ENCODE measurements at regions not wholly inside any gene's neighbourhood (a gene's known extent, or its start where the extent isn't known, plus 50 kb on each side); places are given as distances from the start of the nearest gene placed in this dataset.

GRCh38 chr6:1057490-1058135, 254.3 kb upstream of the FOXQ1 start:
- Histone ChIP-seq H3K27me3 (replicated peaks in 1 of 2; ENCODE audit: control insufficient read depth in 2 of 2, insufficient read depth in 2 of 2, low read length in 1 of 2) (peaks cover 0 to 3% of the 10 kb centered on the region in 2 experiments; a peak in 1 of 4 replicates), H3K9ac (ENCODE audit: control insufficient read depth, insufficient read depth, low read length) (no peak overlapping the region), H4K20me1 (ENCODE audit: control insufficient read depth, insufficient read depth) (no peaks in the 10 kb centered on the region), H3K36me3 (ENCODE audit: control insufficient read depth in 2 of 2, insufficient read depth in 2 of 2, low read length in 1 of 2) (no peaks in the 10 kb centered on the region), H3K4me1 (ENCODE audit: control insufficient read depth, insufficient read depth, low read length) (no peaks in the 10 kb centered on the region), H3K27ac (ENCODE audit: control insufficient read depth, insufficient read depth) (no peak overlapping the region), H3K79me2 (ENCODE audit: control insufficient read depth, insufficient read depth, low read length) (no peaks in the 10 kb centered on the region), H2AFZ (ENCODE audit: control insufficient read depth, low read depth, low read length) (no peak overlapping the region), H3K4me2 (ENCODE audit: control insufficient read depth, insufficient read depth) (no peak overlapping the region), H3K4me3 (no peak overlapping the region), H3K9me3 (replicated peaks; ENCODE audit: control insufficient read depth, insufficient read depth, low read length) (no peaks in the 10 kb centered on the region; the same call in 2 of the 3 replicates)
- FAIRE-seq = no peak
- RAD21 ChIA-PET (ENCODE audit: unreplicated experiment) = no interaction called here
- in situ Hi-C loops (cut with MboI) (no loop called here), intact Hi-C loops (cut with micrococcal nuclease; ENCODE audit: unreplicated experiment) (no loop called here)
- SMC1A ChIA-PET (ENCODE audit: uncharacterized antibody, unreplicated experiment) = no interaction called here
- no peak for ATAC-seq
- POLR2A ChIA-PET = no interaction called here
- CTCF ChIA-PET = no interaction called here
- no TSS peak for BruUV-seq (replicated peaks)
- no peak for TF ChIP-seq ZNF217 (IDR thresholded peaks at IDR 0.05)
- no peak for TF ChIP-seq EP300 (IDR thresholded peaks at IDR 0.05; ENCODE audit: borderline replicate concordance in 1 of 2, control insufficient read depth in 1 of 2, low read depth in 2 of 2, low read length in 2 of 2)
- no peak for TF ChIP-seq TCF3 (IDR thresholded peaks at IDR 0.05; ENCODE audit: borderline replicate concordance, insufficient read depth, low read depth, low read length)
- TF ChIP-seq WRNIP1 (IDR thresholded peaks at IDR 0.05; ENCODE audit: borderline replicate concordance, low read depth, low read length) = no peak
- TF ChIP-seq SMARCA5 (IDR thresholded peaks at IDR 0.05) = no peak
- no peak for TF ChIP-seq ZBTB11 (CRISPR knock-in tag; IDR thresholded peaks at IDR 0.05)
- no peak for TF ChIP-seq PKNOX1 (IDR thresholded peaks at IDR 0.05)
- 55% methylated on average over 14 of the region's 14 CpGs for WGBS (ENCODE audit: insufficient coverage, insufficient replicate concordance, low lambda C conversion rate, missing lambda C conversion rate)
- no peak for DNase-seq (ENCODE audit: low read depth, low spot score)

Measured in GM12878 (cell line).